ENCODE measurements at regions not wholly inside any gene's neighbourhood (a gene's known extent, or its start where the extent isn't known, plus 50 kb on each side); places are given as distances from the start of the nearest gene placed in this dataset.

DNA sequence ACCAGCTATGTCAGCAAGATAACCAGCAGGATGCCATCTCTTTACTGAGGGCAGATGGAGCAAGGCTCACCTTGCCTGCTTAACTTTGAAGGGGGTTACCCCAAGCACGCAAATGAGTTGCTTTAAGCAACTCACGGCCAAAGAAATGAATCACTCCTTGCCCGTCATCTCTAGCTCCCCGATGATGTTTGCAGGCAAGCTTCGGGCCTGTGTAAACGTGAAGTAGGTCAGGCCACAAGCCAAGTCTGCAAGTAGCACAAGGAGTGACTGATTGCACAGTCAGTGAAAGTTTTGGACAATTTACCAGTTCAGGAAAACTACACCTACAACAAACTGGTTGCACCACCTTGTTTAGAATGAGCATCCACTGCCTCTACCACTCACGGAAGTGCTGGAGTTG lies 699.7 kb upstream of the TBX3 start:
- TF ChIP-seq, protein P1, sequence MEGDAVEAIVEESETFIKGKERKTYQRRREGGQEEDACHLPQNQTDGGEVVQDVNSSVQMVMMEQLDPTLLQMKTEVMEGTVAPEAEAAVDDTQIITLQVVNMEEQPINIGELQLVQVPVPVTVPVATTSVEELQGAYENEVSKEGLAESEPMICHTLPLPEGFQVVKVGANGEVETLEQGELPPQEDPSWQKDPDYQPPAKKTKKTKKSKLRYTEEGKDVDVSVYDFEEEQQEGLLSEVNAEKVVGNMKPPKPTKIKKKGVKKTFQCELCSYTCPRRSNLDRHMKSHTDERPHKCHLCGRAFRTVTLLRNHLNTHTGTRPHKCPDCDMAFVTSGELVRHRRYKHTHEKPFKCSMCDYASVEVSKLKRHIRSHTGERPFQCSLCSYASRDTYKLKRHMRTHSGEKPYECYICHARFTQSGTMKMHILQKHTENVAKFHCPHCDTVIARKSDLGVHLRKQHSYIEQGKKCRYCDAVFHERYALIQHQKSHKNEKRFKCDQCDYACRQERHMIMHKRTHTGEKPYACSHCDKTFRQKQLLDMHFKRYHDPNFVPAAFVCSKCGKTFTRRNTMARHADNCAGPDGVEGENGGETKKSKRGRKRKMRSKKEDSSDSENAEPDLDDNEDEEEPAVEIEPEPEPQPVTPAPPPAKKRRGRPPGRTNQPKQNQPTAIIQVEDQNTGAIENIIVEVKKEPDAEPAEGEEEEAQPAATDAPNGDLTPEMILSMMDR (IDR thresholded peaks at IDR 0.05; ENCODE audit: low read depth, low read length, missing input control) = no peak
- TF ChIP-seq TAF1 (conservative IDR thresholded peaks at IDR 0.05) (no peak), RXRA (IDR thresholded peaks at IDR 0.05) (no peak), ATF3 (IDR thresholded peaks at IDR 0.05) (no peak), YY1 (IDR thresholded peaks at IDR 0.05) (no peak), FOXA1 (IDR thresholded peaks at IDR 0.05) (no peak), EGR1 (IDR thresholded peaks at IDR 0.05; ENCODE audit: low read depth in 2 of 2) (no peak), RAD21 (IDR thresholded peaks at IDR 0.05) (no peak), SP1 (IDR thresholded peaks at IDR 0.05) (no peak), HNF4G (IDR thresholded peaks at IDR 0.05) (no peak), NR2F2 (IDR thresholded peaks at IDR 0.05) (no peak)
- TF ChIP-seq, protein P2, sequence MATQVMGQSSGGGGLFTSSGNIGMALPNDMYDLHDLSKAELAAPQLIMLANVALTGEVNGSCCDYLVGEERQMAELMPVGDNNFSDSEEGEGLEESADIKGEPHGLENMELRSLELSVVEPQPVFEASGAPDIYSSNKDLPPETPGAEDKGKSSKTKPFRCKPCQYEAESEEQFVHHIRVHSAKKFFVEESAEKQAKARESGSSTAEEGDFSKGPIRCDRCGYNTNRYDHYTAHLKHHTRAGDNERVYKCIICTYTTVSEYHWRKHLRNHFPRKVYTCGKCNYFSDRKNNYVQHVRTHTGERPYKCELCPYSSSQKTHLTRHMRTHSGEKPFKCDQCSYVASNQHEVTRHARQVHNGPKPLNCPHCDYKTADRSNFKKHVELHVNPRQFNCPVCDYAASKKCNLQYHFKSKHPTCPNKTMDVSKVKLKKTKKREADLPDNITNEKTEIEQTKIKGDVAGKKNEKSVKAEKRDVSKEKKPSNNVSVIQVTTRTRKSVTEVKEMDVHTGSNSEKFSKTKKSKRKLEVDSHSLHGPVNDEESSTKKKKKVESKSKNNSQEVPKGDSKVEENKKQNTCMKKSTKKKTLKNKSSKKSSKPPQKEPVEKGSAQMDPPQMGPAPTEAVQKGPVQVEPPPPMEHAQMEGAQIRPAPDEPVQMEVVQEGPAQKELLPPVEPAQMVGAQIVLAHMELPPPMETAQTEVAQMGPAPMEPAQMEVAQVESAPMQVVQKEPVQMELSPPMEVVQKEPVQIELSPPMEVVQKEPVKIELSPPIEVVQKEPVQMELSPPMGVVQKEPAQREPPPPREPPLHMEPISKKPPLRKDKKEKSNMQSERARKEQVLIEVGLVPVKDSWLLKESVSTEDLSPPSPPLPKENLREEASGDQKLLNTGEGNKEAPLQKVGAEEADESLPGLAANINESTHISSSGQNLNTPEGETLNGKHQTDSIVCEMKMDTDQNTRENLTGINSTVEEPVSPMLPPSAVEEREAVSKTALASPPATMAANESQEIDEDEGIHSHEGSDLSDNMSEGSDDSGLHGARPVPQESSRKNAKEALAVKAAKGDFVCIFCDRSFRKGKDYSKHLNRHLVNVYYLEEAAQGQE (IDR thresholded peaks at IDR 0.05) = no peak

Data from liver (tissue), 3 donors.